GM23338 (cell line): ENCODE measurements at regions not wholly inside any gene's neighbourhood (a gene's known extent, or its start where the extent isn't known, plus 50 kb on each side); places are given as distances from the start of the nearest gene placed in this dataset.

Experiments used
- ATAC-seq: fragments of 200-7000 bp; cut with Tn5 transposase; 3 replicates; pipeline ENCODE4 v1.9.1; 2020
- DNase-seq: peaks from one replicate; pipeline ENCODE4 v3.0.0-alpha.2; 2015; ENCODE audit warnings: low spot score
- H2AFZ ChIP-seq: fragments of 200-600 bp; sonication (generic); 2 replicates; pipeline ENCODE4 v1.8.0; 2016; ENCODE audit warnings: antibody characterized with exemption, mild to moderate bottlenecking, moderate library complexity
- H3F3A ChIP-seq: fragments of 200-600 bp; sonication (generic); replicated peaks from 2 replicates; pipeline ENCODE4 v1.8.0; 2017; ENCODE audit warnings: antibody characterized with exemption, mixed run types, low read depth
- H3K27ac ChIP-seq: fragments of 200-600 bp; sonication (generic); 2 replicates; pipeline ENCODE4 v1.6.1; 2016; ENCODE audit warnings: low read depth
- H3K27me3 ChIP-seq: fragments of 200-600 bp; sonication (generic); 2 replicates; pipeline ENCODE4 v1.8.0; 2016; ENCODE audit warnings: mild to moderate bottlenecking, mixed run types, moderate library complexity; ENCODE audit not compliant: insufficient read depth
- H3K36me3 ChIP-seq: fragments of 200-600 bp; sonication (generic); 2 replicates; pipeline ENCODE4 v1.8.0; 2016; ENCODE audit warnings: mild to moderate bottlenecking; ENCODE audit not compliant: insufficient read depth
- H3K4me1 ChIP-seq: fragments of 200-600 bp; sonication (generic); 2 replicates; pipeline ENCODE4 v1.8.0; 2016; ENCODE audit warnings: mild to moderate bottlenecking, moderate library complexity; ENCODE audit not compliant: insufficient read depth
- H3K4me2 ChIP-seq: fragments of 200-600 bp; sonication (generic); 2 replicates; pipeline ENCODE4 v1.7.1; 2017; ENCODE audit warnings: mixed run types
- H3K4me3 ChIP-seq: fragments of 200-600 bp; sonication (generic); 2 replicates; pipeline ENCODE4 v1.6.1; 2016; ENCODE audit warnings: mixed run types
- H3K79me2 ChIP-seq: fragments of 200-600 bp; sonication (generic); replicated peaks from 2 replicates; pipeline ENCODE4 v1.8.0; 2017; ENCODE audit warnings: mild to moderate bottlenecking; ENCODE audit not compliant: insufficient read depth
- H3K9me2 ChIP-seq: fragments of 200-600 bp; sonication (generic); 2 replicates; pipeline ENCODE4 v1.8.0; 2017; ENCODE audit not compliant: insufficient read depth
- H4K20me1 ChIP-seq: fragments of 200-600 bp; sonication (generic); replicated peaks from 2 replicates; pipeline ENCODE4 v1.8.0; 2017; ENCODE audit warnings: mild to moderate bottlenecking; ENCODE audit not compliant: insufficient read depth
- H3K27ac Mint-ChIP-seq: 2 replicates; pipeline ENCODE4 v1.8.0; 2020; ENCODE audit warnings: inconsistent platforms, mild to moderate bottlenecking, moderate library complexity, mixed read lengths
- H3K27me3 Mint-ChIP-seq: 3 replicates; pipeline ENCODE4 v1.8.0; 2022; ENCODE audit warnings: low read depth, mild to moderate bottlenecking, moderate library complexity, mixed read lengths, inconsistent platforms; ENCODE audit not compliant: insufficient read depth, poor library complexity
- H3K36me3 Mint-ChIP-seq: 3 replicates; pipeline ENCODE4 v1.8.0; 2021; ENCODE audit warnings: low read depth, mild to moderate bottlenecking, inconsistent platforms, moderate library complexity, mixed read lengths
- H3K4me1 Mint-ChIP-seq: 3 replicates; pipeline ENCODE4 v1.8.0; 2020; ENCODE audit warnings: mild to moderate bottlenecking, inconsistent platforms, mixed read lengths
- H3K4me3 Mint-ChIP-seq: 3 replicates; pipeline ENCODE4 v1.8.0; 2021; ENCODE audit warnings: moderate library complexity, mild to moderate bottlenecking, inconsistent platforms, mixed read lengths
- H3K9me3 Mint-ChIP-seq: 3 replicates; pipeline ENCODE4 v1.8.0; 2020; ENCODE audit warnings: moderate library complexity, mild to moderate bottlenecking, inconsistent platforms, mixed read lengths
- CREB1 ChIP-seq: fragments of 250-450 bp; sonication (Bioruptor Pico); IDR thresholded peaks from 2 replicates; pipeline ENCODE4 v1.5.0; 2020; ENCODE audit warnings: low read depth, mild to moderate bottlenecking, moderate library complexity
- ETS1 ChIP-seq: IDR thresholded peaks from 2 replicates; pipeline ENCODE4 v1.6.1; 2016; ENCODE audit warnings: antibody characterized with exemption
- EZH2 ChIP-seq: fragments of 200-600 bp; sonication (generic); IDR thresholded peaks from one replicate; pipeline ENCODE4 v1.8.0; 2017; ENCODE audit warnings: antibody characterized with exemption, mild to moderate bottlenecking, low read depth; ENCODE audit not compliant: unreplicated experiment
- EZH2phosphoT487 ChIP-seq: fragments of 200-600 bp; sonication (generic); IDR thresholded peaks from one replicate; pipeline ENCODE4 v1.8.1; 2018; ENCODE audit warnings: antibody characterized with exemption; ENCODE audit not compliant: unreplicated experiment
- JUNB ChIP-seq: IDR thresholded peaks from one replicate; pipeline ENCODE4 v1.6.1; 2016; ENCODE audit warnings: antibody characterized with exemption; ENCODE audit not compliant: unreplicated experiment
- NANOG ChIP-seq: IDR thresholded peaks from 2 replicates; pipeline ENCODE4 v1.6.1; 2016; ENCODE audit warnings: antibody characterized with exemption, borderline replicate concordance
- POLR2AphosphoS5 ChIP-seq: IDR thresholded peaks from 2 replicates; pipeline ENCODE4 v1.6.1; 2016; ENCODE audit warnings: antibody characterized with exemption, low read depth
- STAT1 ChIP-seq: IDR thresholded peaks from one replicate; pipeline ENCODE4 v1.6.1; 2016; ENCODE audit warnings: antibody characterized with exemption; ENCODE audit not compliant: unreplicated experiment
- ZNF114 ChIP-seq: fragments of 250-450 bp; sonication (Bioruptor Pico); IDR thresholded peaks from 2 replicates; pipeline ENCODE4 v1.5.0; 2020; ENCODE audit warnings: mild to moderate bottlenecking, moderate library complexity
- ZNF331 ChIP-seq: fragments of 250-450 bp; sonication (Bioruptor Pico); IDR thresholded peaks from 2 replicates; pipeline ENCODE4 v1.5.0; 2020; ENCODE audit warnings: low read depth, mild to moderate bottlenecking, moderate library complexity
- ZNF462 ChIP-seq: fragments of 250-450 bp; sonication (Bioruptor Pico); IDR thresholded peaks from 2 replicates; pipeline ENCODE4 v1.5.0; 2020; ENCODE audit warnings: mild to moderate bottlenecking, moderate library complexity
- TF ChIP-seq, protein P1 (sequence below), 2 experiments: fragments of 200-600 bp in 1 of 2; sonication (generic) in 1 of 2; conservative IDR thresholded peaks; 2 replicates each; pipeline versions ENCODE4 v1.5.1 to v1.6.1; 2016 to 2017; ENCODE audit warnings: antibody characterized with exemption in 2 of 2, low read depth in 2 of 2, mild to moderate bottlenecking in 2 of 2, moderate library complexity in 1 of 2
- TF ChIP-seq, protein P2 (sequence below): IDR thresholded peaks from one replicate; pipeline ENCODE4 v1.6.1; 2018; ENCODE audit warnings: antibody characterized with exemption; ENCODE audit not compliant: unreplicated experiment

DNA sequence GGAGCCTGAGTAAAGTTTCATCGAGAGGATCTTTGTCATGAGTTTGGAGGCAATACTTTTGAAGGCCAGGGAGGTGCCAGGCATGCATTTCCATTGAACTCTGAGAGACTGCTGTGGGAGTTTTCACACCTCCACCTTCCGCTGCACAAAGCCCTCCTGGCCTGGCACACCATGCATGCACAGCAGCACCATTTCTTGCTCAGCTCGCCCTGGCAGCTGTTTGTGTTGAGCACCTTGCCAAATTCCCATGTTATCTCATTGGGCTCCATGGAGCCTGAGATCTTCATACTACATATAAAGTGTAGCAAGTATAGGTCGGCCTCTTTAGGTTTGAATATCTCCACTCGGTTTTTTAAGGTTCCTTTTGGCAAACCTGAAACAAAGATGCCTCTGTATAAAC is 125.7 kb upstream of the CLINT1 start:
- Mint-ChIP-seq H3K36me3 (no peaks in the 10 kb centered on the region; the same call in 2 of the 3 replicates), H3K4me3 (no peak overlapping the region), H3K4me1 (no peaks in the 10 kb centered on the region), H3K27ac (no peak overlapping the region), H3K27me3 (no peaks in the 10 kb centered on the region), H3K9me3 (peaks cover 8% of the 10 kb centered on the region)
- Histone ChIP-seq H3K27me3 (no peaks in the 10 kb centered on the region), H2AFZ (no peak overlapping the region), H3K79me2 (no peaks in the 10 kb centered on the region), H3K9me2 (0 out of 2 replicates have a peak, but pooled peaks cover 9% of the 10 kb centered on the region), H3K4me1 (no peaks in the 10 kb centered on the region), H3K36me3 (peaks cover 6% of the 10 kb centered on the region; the same call in 1 of the 2 replicates), H3K4me2 (no peak overlapping the region), H3F3A (no peaks in the 10 kb centered on the region), H4K20me1 (no peaks in the 10 kb centered on the region), H3K4me3 (no peak overlapping the region), H3K27ac (no peak overlapping the region)
- no peak for ATAC-seq
- TF ChIP-seq, protein P1, sequence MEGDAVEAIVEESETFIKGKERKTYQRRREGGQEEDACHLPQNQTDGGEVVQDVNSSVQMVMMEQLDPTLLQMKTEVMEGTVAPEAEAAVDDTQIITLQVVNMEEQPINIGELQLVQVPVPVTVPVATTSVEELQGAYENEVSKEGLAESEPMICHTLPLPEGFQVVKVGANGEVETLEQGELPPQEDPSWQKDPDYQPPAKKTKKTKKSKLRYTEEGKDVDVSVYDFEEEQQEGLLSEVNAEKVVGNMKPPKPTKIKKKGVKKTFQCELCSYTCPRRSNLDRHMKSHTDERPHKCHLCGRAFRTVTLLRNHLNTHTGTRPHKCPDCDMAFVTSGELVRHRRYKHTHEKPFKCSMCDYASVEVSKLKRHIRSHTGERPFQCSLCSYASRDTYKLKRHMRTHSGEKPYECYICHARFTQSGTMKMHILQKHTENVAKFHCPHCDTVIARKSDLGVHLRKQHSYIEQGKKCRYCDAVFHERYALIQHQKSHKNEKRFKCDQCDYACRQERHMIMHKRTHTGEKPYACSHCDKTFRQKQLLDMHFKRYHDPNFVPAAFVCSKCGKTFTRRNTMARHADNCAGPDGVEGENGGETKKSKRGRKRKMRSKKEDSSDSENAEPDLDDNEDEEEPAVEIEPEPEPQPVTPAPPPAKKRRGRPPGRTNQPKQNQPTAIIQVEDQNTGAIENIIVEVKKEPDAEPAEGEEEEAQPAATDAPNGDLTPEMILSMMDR (conservative IDR thresholded peaks at IDR 0.05; ENCODE audit: low read depth in 2 of 2) = no peak
- TF ChIP-seq ZNF114 (CRISPR knock-in tag) (no peak), CREB1 (CRISPR knock-in tag) (no peak), JUNB (no peak), ZNF462 (CRISPR knock-in tag) (no peak), NANOG (no peak), ZNF331 (CRISPR knock-in tag) (no peak), EZH2phosphoT487 (no peak), POLR2AphosphoS5 (no peak), EZH2 (no peak), ETS1 (no peak), STAT1 (no peak)
- TF ChIP-seq, protein P2, sequence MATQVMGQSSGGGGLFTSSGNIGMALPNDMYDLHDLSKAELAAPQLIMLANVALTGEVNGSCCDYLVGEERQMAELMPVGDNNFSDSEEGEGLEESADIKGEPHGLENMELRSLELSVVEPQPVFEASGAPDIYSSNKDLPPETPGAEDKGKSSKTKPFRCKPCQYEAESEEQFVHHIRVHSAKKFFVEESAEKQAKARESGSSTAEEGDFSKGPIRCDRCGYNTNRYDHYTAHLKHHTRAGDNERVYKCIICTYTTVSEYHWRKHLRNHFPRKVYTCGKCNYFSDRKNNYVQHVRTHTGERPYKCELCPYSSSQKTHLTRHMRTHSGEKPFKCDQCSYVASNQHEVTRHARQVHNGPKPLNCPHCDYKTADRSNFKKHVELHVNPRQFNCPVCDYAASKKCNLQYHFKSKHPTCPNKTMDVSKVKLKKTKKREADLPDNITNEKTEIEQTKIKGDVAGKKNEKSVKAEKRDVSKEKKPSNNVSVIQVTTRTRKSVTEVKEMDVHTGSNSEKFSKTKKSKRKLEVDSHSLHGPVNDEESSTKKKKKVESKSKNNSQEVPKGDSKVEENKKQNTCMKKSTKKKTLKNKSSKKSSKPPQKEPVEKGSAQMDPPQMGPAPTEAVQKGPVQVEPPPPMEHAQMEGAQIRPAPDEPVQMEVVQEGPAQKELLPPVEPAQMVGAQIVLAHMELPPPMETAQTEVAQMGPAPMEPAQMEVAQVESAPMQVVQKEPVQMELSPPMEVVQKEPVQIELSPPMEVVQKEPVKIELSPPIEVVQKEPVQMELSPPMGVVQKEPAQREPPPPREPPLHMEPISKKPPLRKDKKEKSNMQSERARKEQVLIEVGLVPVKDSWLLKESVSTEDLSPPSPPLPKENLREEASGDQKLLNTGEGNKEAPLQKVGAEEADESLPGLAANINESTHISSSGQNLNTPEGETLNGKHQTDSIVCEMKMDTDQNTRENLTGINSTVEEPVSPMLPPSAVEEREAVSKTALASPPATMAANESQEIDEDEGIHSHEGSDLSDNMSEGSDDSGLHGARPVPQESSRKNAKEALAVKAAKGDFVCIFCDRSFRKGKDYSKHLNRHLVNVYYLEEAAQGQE = no peak
- no peak for DNase-seq
